ENCODE measurements at regions not wholly inside any gene's neighbourhood (a gene's known extent, or its start where the extent isn't known, plus 50 kb on each side); places are given as distances from the start of the nearest gene placed in this dataset.

GRCh38 chr4:133775881-133776280 lies 425.7 kb downstream of the PABPC4L start:
- peak; percentile 50 for DNase-seq (ENCODE audit: low read depth, low spot score)
- no peak for TF ChIP-seq CTCF (IDR thresholded peaks at IDR 0.05; ENCODE audit: low read depth, low read length)
- in situ Hi-C loops (cut with HindIII; ENCODE audit: low sequenced_read_pairs) = no loop called here
- no peak overlapping the region for H3K4me3 ChIP-seq (ENCODE audit: low read depth, low read length)

GRCh38 chr4:133775469-133775868 lies 426.1 kb downstream of the PABPC4L start:
- no peak for DNase-seq (ENCODE audit: low read depth, low spot score)
- no peak overlapping the region for H3K4me3 ChIP-seq (ENCODE audit: low read depth, low read length)
- no peak for TF ChIP-seq CTCF (IDR thresholded peaks at IDR 0.05; ENCODE audit: low read depth, low read length)
- in situ Hi-C loops (cut with HindIII; ENCODE audit: low sequenced_read_pairs) = no loop called here

GRCh38 chr4:133759428-133759827 lies 442.2 kb downstream of the PABPC4L start:
- DNase-seq (ENCODE audit: low read depth, low spot score) = no peak
- no peak overlapping the region for H3K4me3 ChIP-seq (ENCODE audit: low read depth, low read length)
- TF ChIP-seq CTCF (IDR thresholded peaks at IDR 0.05; ENCODE audit: low read depth, low read length) = no peak
- in situ Hi-C loops (cut with HindIII; ENCODE audit: low sequenced_read_pairs) = no loop called here

- DNase-seq (ENCODE audit: low read depth, low spot score) = no peak
- no peak overlapping the region for H3K4me3 ChIP-seq (ENCODE audit: low read depth, low read length)
- in situ Hi-C loops (cut with HindIII; ENCODE audit: low sequenced_read_pairs) = no loop called here
- TF ChIP-seq CTCF (IDR thresholded peaks at IDR 0.05; ENCODE audit: low read depth, low read length) = no peak
Observed at GRCh38 chr4:133741766-133742165, 459.8 kb downstream of the PABPC4L start.

GRCh38 chr4:133720001-133720400 lies 481.6 kb downstream of the PABPC4L start:
- no peak overlapping the region for H3K4me3 ChIP-seq (ENCODE audit: low read depth, low read length)
- no peak for TF ChIP-seq CTCF (IDR thresholded peaks at IDR 0.05; ENCODE audit: low read depth, low read length)
- DNase-seq (ENCODE audit: low read depth, low spot score) = no peak
- in situ Hi-C loops (cut with HindIII; ENCODE audit: low sequenced_read_pairs) = no loop called here

- no peak for DNase-seq (ENCODE audit: low read depth, low spot score)
- TF ChIP-seq CTCF (IDR thresholded peaks at IDR 0.05; ENCODE audit: low read depth, low read length) = no peak
- in situ Hi-C loops (cut with HindIII; ENCODE audit: low sequenced_read_pairs) = no loop called here
Observed at GRCh38 chr4:133719098-133719497, 482.5 kb downstream of the PABPC4L start.

GRCh38 chr4:133714211-133714610 lies 487.4 kb downstream of the PABPC4L start:
- H3K4me3 ChIP-seq (ENCODE audit: low read depth, low read length) = no peak overlapping the region
- in situ Hi-C loops (cut with HindIII; ENCODE audit: low sequenced_read_pairs) = no loop called here
- no peak for DNase-seq (ENCODE audit: low read depth, low spot score)
- TF ChIP-seq CTCF (IDR thresholded peaks at IDR 0.05; ENCODE audit: low read depth, low read length) = no peak

More at GRCh38 chr4:133719098-133719497, 482.5 kb downstream of the PABPC4L start:
- no peak overlapping the region for H3K4me3 ChIP-seq (ENCODE audit: low read depth, low read length)

Data from astrocyte of the spinal cord (primary cell).